WI38 (cell line): ENCODE measurements at regions not wholly inside any gene's neighbourhood (a gene's known extent, or its start where the extent isn't known, plus 50 kb on each side); places are given as distances from the start of the nearest gene placed in this dataset.

ENCODE experiments used
- H3K4me3 ChIP-seq: 2 replicates; pipeline ENCODE4 v1.5.1; 2011; ENCODE audit warnings: low read depth, mild to moderate bottlenecking, control low read depth, low read length
- TF ChIP-seq, protein P1 (sequence below): IDR thresholded peaks from 2 replicates; pipeline ENCODE4 v1.5.1; 2012; ENCODE audit warnings: low read depth, mild to moderate bottlenecking, control low read depth, low read length

DNA sequence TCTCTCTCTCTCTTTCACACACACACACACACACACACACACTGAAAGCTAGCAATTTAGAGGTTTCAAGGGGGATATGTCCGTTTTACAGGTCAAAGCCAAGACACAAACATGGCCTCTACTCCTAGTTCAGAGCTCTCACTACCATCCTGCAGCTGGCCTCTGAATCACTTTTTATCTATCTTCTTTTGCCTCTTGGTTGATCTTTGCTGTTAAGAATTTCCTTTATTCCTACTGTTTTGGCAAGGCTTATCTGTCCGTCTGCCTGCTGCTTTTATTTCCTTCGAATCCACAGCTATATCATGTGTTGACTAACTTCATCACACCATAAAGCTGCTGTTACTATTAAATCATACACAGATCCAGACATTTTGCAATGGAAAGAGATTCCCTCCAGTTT, 543.0 kb downstream of the PLCL1 start:
- H3K4me3 ChIP-seq, result no peak overlapping the region
- TF ChIP-seq, protein P1, sequence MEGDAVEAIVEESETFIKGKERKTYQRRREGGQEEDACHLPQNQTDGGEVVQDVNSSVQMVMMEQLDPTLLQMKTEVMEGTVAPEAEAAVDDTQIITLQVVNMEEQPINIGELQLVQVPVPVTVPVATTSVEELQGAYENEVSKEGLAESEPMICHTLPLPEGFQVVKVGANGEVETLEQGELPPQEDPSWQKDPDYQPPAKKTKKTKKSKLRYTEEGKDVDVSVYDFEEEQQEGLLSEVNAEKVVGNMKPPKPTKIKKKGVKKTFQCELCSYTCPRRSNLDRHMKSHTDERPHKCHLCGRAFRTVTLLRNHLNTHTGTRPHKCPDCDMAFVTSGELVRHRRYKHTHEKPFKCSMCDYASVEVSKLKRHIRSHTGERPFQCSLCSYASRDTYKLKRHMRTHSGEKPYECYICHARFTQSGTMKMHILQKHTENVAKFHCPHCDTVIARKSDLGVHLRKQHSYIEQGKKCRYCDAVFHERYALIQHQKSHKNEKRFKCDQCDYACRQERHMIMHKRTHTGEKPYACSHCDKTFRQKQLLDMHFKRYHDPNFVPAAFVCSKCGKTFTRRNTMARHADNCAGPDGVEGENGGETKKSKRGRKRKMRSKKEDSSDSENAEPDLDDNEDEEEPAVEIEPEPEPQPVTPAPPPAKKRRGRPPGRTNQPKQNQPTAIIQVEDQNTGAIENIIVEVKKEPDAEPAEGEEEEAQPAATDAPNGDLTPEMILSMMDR, result no peak

DNA sequence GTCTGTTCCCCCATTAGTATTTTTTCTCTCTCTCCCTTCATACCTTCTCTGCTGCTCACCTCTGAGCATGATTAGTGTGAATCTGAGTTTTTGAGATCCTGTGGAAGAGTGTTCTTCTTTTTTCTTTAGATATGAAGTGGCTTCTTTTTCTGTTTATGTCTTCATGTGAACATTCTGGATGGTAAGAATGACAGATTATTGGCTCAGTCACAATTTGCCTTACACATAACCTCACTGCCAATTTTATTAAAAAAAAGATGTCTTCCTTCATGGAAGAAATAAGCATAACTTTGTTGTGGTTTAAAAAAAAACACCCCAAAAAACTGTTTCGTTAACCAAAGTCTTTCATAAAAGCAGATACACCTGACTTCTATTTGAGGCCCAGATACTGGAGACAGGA, 539.1 kb downstream of the PLCL1 start:
- no peak overlapping the region for H3K4me3 ChIP-seq
- TF ChIP-seq, protein P1, result no peak

DNA sequence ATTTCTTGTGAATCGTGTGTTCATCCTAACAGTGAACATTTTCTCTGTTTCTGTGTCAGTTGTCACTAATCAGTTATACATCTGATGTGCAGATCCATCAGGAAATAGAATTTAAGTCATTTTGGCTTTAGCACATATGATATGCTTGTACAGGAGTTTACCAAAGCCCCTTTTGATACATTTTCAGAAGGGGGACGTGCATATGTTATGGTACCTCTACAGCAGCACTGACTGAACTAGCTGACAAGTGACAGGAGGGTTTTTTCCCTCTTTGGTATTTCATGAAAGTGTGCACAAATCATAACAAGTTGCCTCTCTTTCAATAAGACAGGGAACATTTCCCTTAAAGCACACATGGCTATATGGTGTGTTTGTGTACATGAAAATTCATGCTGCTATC, 536.5 kb downstream of the PLCL1 start:
- TF ChIP-seq, protein P1, result no peak
- H3K4me3 ChIP-seq, result no peak overlapping the region

DNA sequence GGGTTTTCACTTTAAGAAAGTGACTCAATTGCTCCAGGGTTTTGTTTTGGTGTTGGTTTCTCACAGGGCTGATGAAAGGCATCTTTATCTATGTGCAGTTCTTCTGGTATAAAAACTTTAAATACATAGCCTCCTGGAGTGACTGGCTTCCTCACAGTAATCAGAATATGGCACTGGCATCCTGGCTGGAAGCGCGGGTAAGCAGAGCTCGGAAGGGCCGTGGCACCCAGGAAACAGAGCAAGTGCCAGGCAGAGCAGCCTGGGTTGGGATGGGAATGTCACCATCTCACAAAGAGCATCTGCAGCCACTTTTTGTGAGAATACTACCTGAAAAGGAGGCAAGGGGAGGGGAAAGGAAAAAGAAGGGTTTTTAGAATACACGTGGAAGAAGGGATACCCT, 534.7 kb downstream of the PLCL1 start:
- TF ChIP-seq, protein P1, result no peak
- no peak overlapping the region for H3K4me3 ChIP-seq

DNA sequence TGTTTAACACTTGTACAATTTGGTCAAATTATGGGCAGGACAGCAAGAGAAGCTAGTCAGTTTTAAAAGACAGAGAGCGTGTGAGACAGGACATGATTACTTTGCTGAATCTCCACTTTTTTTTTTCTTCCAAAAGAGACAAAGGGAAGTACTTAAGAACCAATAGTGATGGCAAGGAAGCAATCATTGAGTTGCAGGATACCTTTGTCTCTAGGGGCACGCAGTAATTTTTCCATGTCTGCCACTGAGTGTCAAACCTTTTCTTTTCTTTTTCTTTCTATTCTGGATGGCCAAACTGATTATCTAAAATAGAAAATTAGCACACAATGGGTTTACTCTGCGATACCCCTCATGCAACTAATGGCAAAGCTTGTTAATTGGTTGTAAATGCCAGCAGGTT, 533.0 kb downstream of the PLCL1 start:
- TF ChIP-seq, protein P1, result no peak
- H3K4me3 ChIP-seq, result no peak overlapping the region

DNA sequence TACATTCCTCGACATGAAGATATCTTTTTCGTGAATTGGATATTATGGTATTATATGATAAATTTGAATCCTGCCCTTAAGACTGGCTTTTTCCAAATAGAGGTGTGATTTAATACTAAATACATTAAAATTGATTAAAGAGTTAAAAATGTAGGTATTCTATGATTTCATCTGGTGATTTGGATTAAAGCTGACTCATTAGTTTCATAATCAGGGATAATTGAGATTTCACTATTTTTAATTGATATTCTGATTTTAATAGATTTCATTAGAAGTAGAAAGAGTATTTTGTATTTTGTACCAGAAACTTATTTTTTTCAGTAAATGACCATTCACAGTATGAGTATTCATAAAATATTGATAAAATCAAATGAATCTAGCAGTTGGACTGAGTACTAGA, 524.1 kb downstream of the PLCL1 start:
- TF ChIP-seq, protein P1, result no peak
- no peak overlapping the region for H3K4me3 ChIP-seq

DNA sequence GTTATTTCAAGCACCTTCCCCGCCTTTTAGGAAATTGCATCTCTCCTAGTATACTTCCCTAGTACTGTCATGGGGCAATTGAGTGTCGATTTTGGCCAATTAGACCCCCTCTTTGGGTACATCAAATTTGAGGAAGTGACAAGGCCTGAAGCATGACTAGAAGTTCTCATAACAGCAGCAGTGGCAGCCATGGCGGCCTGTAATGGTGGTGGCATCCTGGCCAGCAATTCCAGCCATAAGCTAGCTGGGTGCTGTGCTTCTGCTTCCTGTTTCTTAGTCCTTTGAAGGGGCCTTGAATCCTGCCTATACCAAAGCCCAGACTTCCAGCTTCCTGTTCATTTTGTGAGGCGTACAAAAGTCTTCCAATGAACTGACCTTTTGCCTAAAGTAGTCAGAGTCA, 523.1 kb downstream of the PLCL1 start:
- TF ChIP-seq, protein P1, result no peak
- no peak overlapping the region for H3K4me3 ChIP-seq
